ENCODE measurements at regions not wholly inside any gene's neighbourhood (a gene's known extent, or its start where the extent isn't known, plus 50 kb on each side); places are given as distances from the start of the nearest gene placed in this dataset.

GRCh38 chr5:173759691-173760090 lies 128.5 kb upstream of the CPEB4 start:
- H3K27ac ChIP-seq = no peak overlapping the region
- intact Hi-C loops (cut with DNase I) = no loop called here
- WGBS, 2 donors = 91 to 93% methylated on average over 8 of the region's 8 CpGs

GRCh38 chr5:173760461-173761177 lies 127.5 kb upstream of the CPEB4 start:
- Histone ChIP-seq H3K27me3 (no peaks in the 10 kb centered on the region), H3K4me1 (peaks cover 0 to 13% (median 11%) of the 10 kb centered on the region in 4 donors), H3K9me3 (no peaks in the 10 kb centered on the region), H3K36me3 (no peaks in the 10 kb centered on the region), H3K4me3 (no peak overlapping the region), H3K27ac (no peak overlapping the region)
- intact Hi-C loops (cut with DNase I) = no loop called here
- no peak for DNase-seq
- no peak for TF ChIP-seq EP300 (IDR thresholded peaks at IDR 0.05)
- TF ChIP-seq, protein P1, sequence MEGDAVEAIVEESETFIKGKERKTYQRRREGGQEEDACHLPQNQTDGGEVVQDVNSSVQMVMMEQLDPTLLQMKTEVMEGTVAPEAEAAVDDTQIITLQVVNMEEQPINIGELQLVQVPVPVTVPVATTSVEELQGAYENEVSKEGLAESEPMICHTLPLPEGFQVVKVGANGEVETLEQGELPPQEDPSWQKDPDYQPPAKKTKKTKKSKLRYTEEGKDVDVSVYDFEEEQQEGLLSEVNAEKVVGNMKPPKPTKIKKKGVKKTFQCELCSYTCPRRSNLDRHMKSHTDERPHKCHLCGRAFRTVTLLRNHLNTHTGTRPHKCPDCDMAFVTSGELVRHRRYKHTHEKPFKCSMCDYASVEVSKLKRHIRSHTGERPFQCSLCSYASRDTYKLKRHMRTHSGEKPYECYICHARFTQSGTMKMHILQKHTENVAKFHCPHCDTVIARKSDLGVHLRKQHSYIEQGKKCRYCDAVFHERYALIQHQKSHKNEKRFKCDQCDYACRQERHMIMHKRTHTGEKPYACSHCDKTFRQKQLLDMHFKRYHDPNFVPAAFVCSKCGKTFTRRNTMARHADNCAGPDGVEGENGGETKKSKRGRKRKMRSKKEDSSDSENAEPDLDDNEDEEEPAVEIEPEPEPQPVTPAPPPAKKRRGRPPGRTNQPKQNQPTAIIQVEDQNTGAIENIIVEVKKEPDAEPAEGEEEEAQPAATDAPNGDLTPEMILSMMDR (IDR thresholded peaks at IDR 0.05) = no peak
- no peak for TF ChIP-seq POLR2A (IDR thresholded peaks at IDR 0.05)
- TF ChIP-seq POLR2AphosphoS5 (IDR thresholded peaks at IDR 0.05) = no peak
- WGBS, 2 donors = 65 to 88% methylated on average over 5 of the region's 5 CpGs

More at GRCh38 chr5:173759691-173760090, 128.5 kb upstream of the CPEB4 start:
- Histone ChIP-seq H3K27me3 (no peaks in the 10 kb centered on the region), H3K9me3 (no peaks in the 10 kb centered on the region), H3K36me3 (no peaks in the 10 kb centered on the region), H3K4me3 (no peak overlapping the region), H3K4me1 (peaks cover 0 to 12% (median 9%) of the 10 kb centered on the region in 4 donors)
- no peak for DNase-seq
- no peak for TF ChIP-seq EP300 (IDR thresholded peaks at IDR 0.05)

GRCh38 chr5:173761178-173761513 lies 127.0 kb upstream of the CPEB4 start:
- intact Hi-C loops (cut with DNase I) = no loop called here
- H3K27me3 ChIP-seq = no peaks in the 10 kb centered on the region
- DNase-seq = no peak
- H3K9me3 ChIP-seq = no peaks in the 10 kb centered on the region
- no peak overlapping the region for H3K27ac ChIP-seq
- H3K4me3 ChIP-seq = no peak overlapping the region
- 78 to 84% methylated on average over 4 of the region's 4 CpGs for WGBS, 2 donors
- no peak for TF ChIP-seq POLR2AphosphoS5 (IDR thresholded peaks at IDR 0.05)
- TF ChIP-seq, protein P1 (IDR thresholded peaks at IDR 0.05) = no peak
- TF ChIP-seq EP300 (IDR thresholded peaks at IDR 0.05) = no peak
- TF ChIP-seq POLR2A (IDR thresholded peaks at IDR 0.05) = no peak
- H3K36me3 ChIP-seq = no peaks in the 10 kb centered on the region
- peaks cover 0 to 13% (median 11%) of the 10 kb centered on the region in 4 donors for H3K4me1 ChIP-seq

- no peak for DNase-seq
- Histone ChIP-seq H3K36me3 (no peaks in the 10 kb centered on the region), H3K27me3 (no peaks in the 10 kb centered on the region), H3K4me1 (peaks cover 0 to 13% (median 11%) of the 10 kb centered on the region in 4 donors), H3K27ac (no peak overlapping the region), H3K9me3 (no peaks in the 10 kb centered on the region), H3K4me3 (no peak overlapping the region)
- intact Hi-C loops (cut with DNase I) = no loop called here
- WGBS, 2 donors = 83 to 85% methylated on average over 5 of the region's 5 CpGs
- no peak for TF ChIP-seq EP300 (IDR thresholded peaks at IDR 0.05)
- TF ChIP-seq POLR2A (IDR thresholded peaks at IDR 0.05) = no peak
- TF ChIP-seq POLR2AphosphoS5 (IDR thresholded peaks at IDR 0.05) = no peak
- TF ChIP-seq, protein P1 (IDR thresholded peaks at IDR 0.05) = no peak
Measured at GRCh38 chr5:173762045-173762444, 126.1 kb upstream of the CPEB4 start.

- TF ChIP-seq, protein P1 (IDR thresholded peaks at IDR 0.05) = no peak
- TF ChIP-seq EP300 (IDR thresholded peaks at IDR 0.05) (no peak), POLR2AphosphoS5 (IDR thresholded peaks at IDR 0.05) (no peak), POLR2A (IDR thresholded peaks at IDR 0.05) (no peak)
- 77 to 82% methylated on average over 7 of the region's 7 CpGs for WGBS, 2 donors
- Histone ChIP-seq H3K27ac (no peak overlapping the region), H3K9me3 (no peaks in the 10 kb centered on the region), H3K36me3 (no peaks in the 10 kb centered on the region), H3K4me3 (no peak overlapping the region), H3K4me1 (peaks cover 0 to 16% (median 11%) of the 10 kb centered on the region in 4 donors), H3K27me3 (no peaks in the 10 kb centered on the region)
- DNase-seq = no peak
- intact Hi-C loops (cut with DNase I) = no loop called here
Measured at GRCh38 chr5:173762930-173763329, 125.2 kb upstream of the CPEB4 start.
